Muscle of leg (tissue), 3 donors: ENCODE measurements at regions not wholly inside any gene's neighbourhood (a gene's known extent, or its start where the extent isn't known, plus 50 kb on each side); places are given as distances from the start of the nearest gene placed in this dataset.

Experiments
- DNase-seq: peaks from one replicate; pipeline ENCODE4 v3.0.0; 2013
- H3K27ac ChIP-seq: one replicate; pipeline ENCODE4 v1.5.1; 2013; ENCODE audit warnings: mild to moderate bottlenecking, low read length, control low read depth
- H3K27me3 ChIP-seq: one replicate; pipeline ENCODE4 v1.6.1; 2013; ENCODE audit warnings: low read length; ENCODE audit not compliant: control insufficient read depth, insufficient read depth
- H3K36me3 ChIP-seq: one replicate; pipeline ENCODE4 v1.6.1; 2013; ENCODE audit warnings: low read length; ENCODE audit not compliant: control insufficient read depth, insufficient read depth
- H3K4me1 ChIP-seq: one replicate; pipeline ENCODE4 v1.6.1; 2013; ENCODE audit warnings: low read length; ENCODE audit not compliant: control insufficient read depth, insufficient read depth
- H3K4me3 ChIP-seq: one replicate; pipeline ENCODE4 v1.5.1; 2013; ENCODE audit warnings: low read length, control low read depth
- H3K9me3 ChIP-seq: replicated peaks from 2 replicates; pipeline ENCODE4 v1.6.1; 2013; ENCODE audit warnings: low read depth, low read length; ENCODE audit not compliant: control insufficient read depth
- WGBS: methylation state at CpG from one replicate; pipeline ENCODE4 v1.1.5; 2013; ENCODE audit warnings: missing lambda C conversion rate; ENCODE audit not compliant: insufficient coverage; 5-methylcytosine and 5-hydroxymethylcytosine counted together

GRCh38 chr18:39600894-39601293 lies 2035.3 kb upstream of the CELF4 start:
- no peak overlapping the region for H3K4me3 ChIP-seq
- WGBS: 71% methylated on average over 1 of the region's 4 CpGs
- no peaks in the 10 kb centered on the region for H3K4me1 ChIP-seq
- no peak overlapping the region for H3K27ac ChIP-seq
- DNase-seq: no peak
- H3K27me3 ChIP-seq: no peaks in the 10 kb centered on the region
- no peaks in the 10 kb centered on the region for H3K9me3 ChIP-seq
- H3K36me3 ChIP-seq: no peaks in the 10 kb centered on the region

GRCh38 chr18:39599251-39599650 lies 2033.7 kb upstream of the CELF4 start:
- Histone ChIP-seq H3K4me1 (no peaks in the 10 kb centered on the region), H3K27me3 (no peaks in the 10 kb centered on the region), H3K27ac (no peak overlapping the region), H3K4me3 (no peak overlapping the region), H3K36me3 (no peaks in the 10 kb centered on the region), H3K9me3 (no peaks in the 10 kb centered on the region)
- DNase-seq: no peak
- whole genome bisulfite sequencing: no CpG with 5 or more reads among the region's 2 CpGs

GRCh38 chr18:39596891-39597290 lies 2031.3 kb upstream of the CELF4 start:
- no peaks in the 10 kb centered on the region for H3K4me1 ChIP-seq
- no peak for DNase-seq
- H3K27ac ChIP-seq: no peak overlapping the region
- no peaks in the 10 kb centered on the region for H3K9me3 ChIP-seq
- no peaks in the 10 kb centered on the region for H3K36me3 ChIP-seq
- H3K4me3 ChIP-seq: no peak overlapping the region
- no peaks in the 10 kb centered on the region for H3K27me3 ChIP-seq
- WGBS: 79% methylated on average over 2 of the region's 7 CpGs

- no peak for DNase-seq
- no peaks in the 10 kb centered on the region for H3K9me3 ChIP-seq
- H3K27ac ChIP-seq: no peak overlapping the region
- H3K36me3 ChIP-seq: no peaks in the 10 kb centered on the region
- no peaks in the 10 kb centered on the region for H3K4me1 ChIP-seq
- no peak overlapping the region for H3K4me3 ChIP-seq
- H3K27me3 ChIP-seq: no peaks in the 10 kb centered on the region
These were observed 2030.6 kb upstream of the CELF4 start for GRCh38 chr18:39596221-39596620.

GRCh38 chr18:39594206-39594605 lies 2028.6 kb upstream of the CELF4 start:
- H3K27ac ChIP-seq: no peak overlapping the region
- H3K36me3 ChIP-seq: no peaks in the 10 kb centered on the region
- DNase-seq: no peak
- H3K4me3 ChIP-seq: no peak overlapping the region
- no peaks in the 10 kb centered on the region for H3K27me3 ChIP-seq
- H3K9me3 ChIP-seq: no peaks in the 10 kb centered on the region
- H3K4me1 ChIP-seq: no peaks in the 10 kb centered on the region

- no peaks in the 10 kb centered on the region for H3K4me1 ChIP-seq
- H3K4me3 ChIP-seq: no peak overlapping the region
- no peaks in the 10 kb centered on the region for H3K36me3 ChIP-seq
- no peaks in the 10 kb centered on the region for H3K9me3 ChIP-seq
- no peaks in the 10 kb centered on the region for H3K27me3 ChIP-seq
- DNase-seq: no peak
- no peak overlapping the region for H3K27ac ChIP-seq
These were observed 2026.1 kb upstream of the CELF4 start for GRCh38 chr18:39591649-39592048.

- Histone ChIP-seq H3K9me3 (no peaks in the 10 kb centered on the region), H3K36me3 (no peaks in the 10 kb centered on the region), H3K4me1 (no peaks in the 10 kb centered on the region), H3K4me3 (no peak overlapping the region), H3K27me3 (no peaks in the 10 kb centered on the region), H3K27ac (no peak overlapping the region)
- DNase-seq: peak; percentile 16
These were observed 2023.9 kb upstream of the CELF4 start for GRCh38 chr18:39589496-39589895.

- no peak overlapping the region for H3K4me3 ChIP-seq
- no peaks in the 10 kb centered on the region for H3K4me1 ChIP-seq
- H3K27ac ChIP-seq: no peak overlapping the region
- peak; percentile 72 for DNase-seq
- WGBS: no CpG with 5 or more reads among the region's 1 CpG
- H3K27me3 ChIP-seq: no peaks in the 10 kb centered on the region
- H3K36me3 ChIP-seq: no peaks in the 10 kb centered on the region
- H3K9me3 ChIP-seq: no peaks in the 10 kb centered on the region
These were observed 2022.0 kb upstream of the CELF4 start for GRCh38 chr18:39587586-39587985.

GRCh38 chr18:39586741-39587140 lies 2021.1 kb upstream of the CELF4 start:
- Histone ChIP-seq H3K27ac (peak overlapping the region; percentile 52), H3K4me1 (no peaks in the 10 kb centered on the region), H3K4me3 (no peak overlapping the region), H3K9me3 (no peaks in the 10 kb centered on the region), H3K36me3 (no peaks in the 10 kb centered on the region), H3K27me3 (no peaks in the 10 kb centered on the region)
- peak; percentile 64 for DNase-seq
- 56% methylated on average over 3 of the region's 5 CpGs for WGBS

- no peaks in the 10 kb centered on the region for H3K36me3 ChIP-seq
- no peak overlapping the region for H3K27ac ChIP-seq
- no peaks in the 10 kb centered on the region for H3K27me3 ChIP-seq
- H3K4me3 ChIP-seq: no peak overlapping the region
- no peak for DNase-seq
- no CpG with 5 or more reads among the region's 4 CpGs for WGBS
- H3K4me1 ChIP-seq: no peaks in the 10 kb centered on the region
- no peaks in the 10 kb centered on the region for H3K9me3 ChIP-seq
These were observed 2009.3 kb upstream of the CELF4 start for GRCh38 chr18:39574897-39575296.

- WGBS: no CpG with 5 or more reads among the region's 5 CpGs
- Histone ChIP-seq H3K4me1 (no peaks in the 10 kb centered on the region), H3K27ac (no peak overlapping the region), H3K36me3 (no peaks in the 10 kb centered on the region), H3K27me3 (no peaks in the 10 kb centered on the region), H3K9me3 (no peaks in the 10 kb centered on the region), H3K4me3 (no peak overlapping the region)
- DNase-seq: no peak
These were observed 2005.9 kb upstream of the CELF4 start for GRCh38 chr18:39571511-39571910.
